Fibroblast of the aortic adventitia (primary cell): ENCODE measurements at regions not wholly inside any gene's neighbourhood (a gene's known extent, or its start where the extent isn't known, plus 50 kb on each side); places are given as distances from the start of the nearest gene placed in this dataset.

ENCODE experiments used
- DNase-seq: peaks from one replicate; pipeline ENCODE4 v3.0.0-alpha.2; 2010; ENCODE audit warnings: low read depth
- H3K4me3 ChIP-seq: 2 replicates; pipeline ENCODE4 v1.5.1; 2011; ENCODE audit warnings: low read depth, mild to moderate bottlenecking, control low read depth, low read length, moderate library complexity
- TF ChIP-seq, protein P1 (sequence below): IDR thresholded peaks from 2 replicates; pipeline ENCODE4 v1.5.1; 2011; ENCODE audit warnings: mild to moderate bottlenecking, low read length, control low read depth, inconsistent platforms; ENCODE audit not compliant: insufficient read depth

DNA sequence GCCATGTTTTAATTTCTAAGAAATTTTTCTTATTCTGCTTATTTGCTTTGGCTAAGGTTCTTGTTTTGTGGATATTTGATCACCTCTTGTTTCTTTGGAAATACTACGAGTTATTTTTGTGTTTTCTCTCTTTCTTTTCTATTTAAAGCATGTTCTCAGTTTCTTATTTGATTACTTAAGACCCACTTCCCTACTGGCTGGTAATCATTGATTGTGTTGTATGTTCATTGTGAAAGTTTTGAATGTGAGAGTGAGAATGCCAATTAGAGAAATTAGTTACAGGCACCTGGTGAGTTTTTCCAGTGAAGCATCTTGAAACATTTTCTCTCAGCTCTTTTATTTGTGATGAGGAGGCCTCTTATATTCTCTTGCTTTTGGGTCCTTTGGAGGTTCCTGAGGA lies 226.7 kb upstream of the MC4R start:
- TF ChIP-seq, protein P1, sequence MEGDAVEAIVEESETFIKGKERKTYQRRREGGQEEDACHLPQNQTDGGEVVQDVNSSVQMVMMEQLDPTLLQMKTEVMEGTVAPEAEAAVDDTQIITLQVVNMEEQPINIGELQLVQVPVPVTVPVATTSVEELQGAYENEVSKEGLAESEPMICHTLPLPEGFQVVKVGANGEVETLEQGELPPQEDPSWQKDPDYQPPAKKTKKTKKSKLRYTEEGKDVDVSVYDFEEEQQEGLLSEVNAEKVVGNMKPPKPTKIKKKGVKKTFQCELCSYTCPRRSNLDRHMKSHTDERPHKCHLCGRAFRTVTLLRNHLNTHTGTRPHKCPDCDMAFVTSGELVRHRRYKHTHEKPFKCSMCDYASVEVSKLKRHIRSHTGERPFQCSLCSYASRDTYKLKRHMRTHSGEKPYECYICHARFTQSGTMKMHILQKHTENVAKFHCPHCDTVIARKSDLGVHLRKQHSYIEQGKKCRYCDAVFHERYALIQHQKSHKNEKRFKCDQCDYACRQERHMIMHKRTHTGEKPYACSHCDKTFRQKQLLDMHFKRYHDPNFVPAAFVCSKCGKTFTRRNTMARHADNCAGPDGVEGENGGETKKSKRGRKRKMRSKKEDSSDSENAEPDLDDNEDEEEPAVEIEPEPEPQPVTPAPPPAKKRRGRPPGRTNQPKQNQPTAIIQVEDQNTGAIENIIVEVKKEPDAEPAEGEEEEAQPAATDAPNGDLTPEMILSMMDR = no peak
- no peak for DNase-seq
- no peak overlapping the region for H3K4me3 ChIP-seq

GRCh38 chr18:60599995-60600394 lies 227.4 kb upstream of the MC4R start:
- no peak for DNase-seq
- TF ChIP-seq, protein P1 = no peak
- no peak overlapping the region for H3K4me3 ChIP-seq

GRCh38 chr18:60601249-60601648 lies 228.7 kb upstream of the MC4R start:
- TF ChIP-seq, protein P1 = no peak
- no peak overlapping the region for H3K4me3 ChIP-seq
- no peak for DNase-seq

DNA sequence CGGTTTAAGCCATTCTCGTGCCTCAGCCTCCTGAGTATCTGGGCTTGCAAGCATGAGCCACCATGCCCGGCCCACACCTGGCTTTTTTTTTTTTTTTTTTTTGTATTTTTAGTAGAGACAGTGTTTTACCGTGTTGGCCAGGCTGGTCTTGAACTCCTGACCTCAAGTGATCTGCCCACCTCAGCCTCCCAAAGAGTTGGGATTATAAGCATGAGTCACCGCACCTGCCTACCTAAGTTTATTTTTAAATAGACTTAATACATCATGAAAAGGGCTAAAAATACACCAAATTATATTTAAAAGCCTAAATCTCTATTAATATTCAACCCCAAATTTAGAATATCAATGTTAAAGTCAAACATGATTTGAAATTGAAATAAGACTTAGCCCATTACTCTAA lies 250.8 kb upstream of the MC4R start:
- DNase-seq = no peak
- H3K4me3 ChIP-seq = no peak overlapping the region
- TF ChIP-seq, protein P1 = no peak

- TF ChIP-seq, protein P1 = no peak
- no peak for DNase-seq
Observed at GRCh38 chr18:60624207-60624606, 251.6 kb upstream of the MC4R start.

GRCh38 chr18:60639836-60640235 lies 267.3 kb upstream of the MC4R start:
- no peak overlapping the region for H3K4me3 ChIP-seq
- TF ChIP-seq, protein P1 = no peak

More at GRCh38 chr18:60624207-60624606, 251.6 kb upstream of the MC4R start:
- H3K4me3 ChIP-seq = no peak overlapping the region

DNA sequence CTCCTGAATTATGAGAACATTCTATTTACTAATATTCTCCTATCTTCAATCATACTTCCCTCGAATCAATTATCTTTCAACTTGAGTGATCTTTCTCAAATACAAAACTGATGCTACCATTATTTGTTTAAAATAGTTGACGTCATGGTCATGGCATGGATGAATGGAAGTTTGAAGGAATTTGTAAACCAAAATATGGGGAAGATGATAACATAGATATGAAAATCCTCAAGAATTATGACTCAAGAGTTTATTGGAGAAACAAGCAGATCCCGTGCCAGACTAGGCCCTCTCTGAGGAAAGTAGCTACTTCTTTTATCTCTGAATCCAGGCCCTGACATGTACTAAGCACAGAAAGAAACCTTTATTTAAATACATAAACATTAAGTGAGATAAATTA lies 270.4 kb upstream of the MC4R start:
- TF ChIP-seq, protein P1 = no peak
- no peak for DNase-seq
- no peak overlapping the region for H3K4me3 ChIP-seq

More at GRCh38 chr18:60639836-60640235, 267.3 kb upstream of the MC4R start:
- DNase-seq = no peak
